Muscle of leg (tissue), 3 donors: ENCODE measurements at regions not wholly inside any gene's neighbourhood (a gene's known extent, or its start where the extent isn't known, plus 50 kb on each side); places are given as distances from the start of the nearest gene placed in this dataset.

Source experiments
- DNase-seq: peaks from one replicate; pipeline ENCODE4 v3.0.0; 2013
- H3K27ac ChIP-seq: one replicate; pipeline ENCODE4 v1.5.1; 2013; ENCODE audit warnings: mild to moderate bottlenecking, low read length, control low read depth
- H3K27me3 ChIP-seq: one replicate; pipeline ENCODE4 v1.6.1; 2013; ENCODE audit warnings: low read length; ENCODE audit not compliant: control insufficient read depth, insufficient read depth
- H3K36me3 ChIP-seq: one replicate; pipeline ENCODE4 v1.6.1; 2013; ENCODE audit warnings: low read length; ENCODE audit not compliant: control insufficient read depth, insufficient read depth
- H3K4me1 ChIP-seq: one replicate; pipeline ENCODE4 v1.6.1; 2013; ENCODE audit warnings: low read length; ENCODE audit not compliant: control insufficient read depth, insufficient read depth
- H3K4me3 ChIP-seq: one replicate; pipeline ENCODE4 v1.5.1; 2013; ENCODE audit warnings: low read length, control low read depth
- H3K9me3 ChIP-seq: replicated peaks from 2 replicates; pipeline ENCODE4 v1.6.1; 2013; ENCODE audit warnings: low read depth, low read length; ENCODE audit not compliant: control insufficient read depth
- WGBS: methylation state at CpG from one replicate; pipeline ENCODE4 v1.1.5; 2013; ENCODE audit warnings: missing lambda C conversion rate; ENCODE audit not compliant: insufficient coverage; 5-methylcytosine and 5-hydroxymethylcytosine counted together

DNA sequence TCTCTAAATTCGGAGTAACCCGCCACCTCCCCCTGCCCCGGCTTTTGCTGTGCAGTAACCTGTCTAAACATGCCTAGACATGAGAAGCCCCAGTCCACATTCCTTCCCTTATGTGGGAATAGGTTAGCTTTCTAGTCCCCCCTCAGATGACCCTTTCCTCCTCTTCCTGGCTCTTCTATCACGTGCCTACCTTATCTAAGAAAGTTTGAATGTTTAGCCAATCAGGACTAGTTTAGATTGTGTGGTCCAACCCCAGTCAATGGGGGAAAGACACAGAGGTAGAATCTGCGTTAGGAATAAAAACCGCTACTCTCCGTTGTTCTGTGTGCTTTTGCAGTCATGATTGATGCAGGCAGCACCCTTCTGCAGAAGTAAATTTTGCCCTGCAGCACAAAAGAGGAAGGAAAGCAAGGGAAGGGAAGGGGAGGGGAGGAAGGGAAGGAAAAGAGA is 69.0 kb upstream of the CD93 start:
- 45% methylated on average over 3 of the region's 7 CpGs for WGBS
- H3K27me3 ChIP-seq, result no peaks in the 10 kb centered on the region
- no peak for DNase-seq
- peaks cover 37% of the 10 kb centered on the region for H3K4me1 ChIP-seq
- H3K9me3 ChIP-seq, result no peaks in the 10 kb centered on the region
- no peak overlapping the region for H3K27ac ChIP-seq
- H3K36me3 ChIP-seq, result no peaks in the 10 kb centered on the region
- no peak overlapping the region for H3K4me3 ChIP-seq

DNA sequence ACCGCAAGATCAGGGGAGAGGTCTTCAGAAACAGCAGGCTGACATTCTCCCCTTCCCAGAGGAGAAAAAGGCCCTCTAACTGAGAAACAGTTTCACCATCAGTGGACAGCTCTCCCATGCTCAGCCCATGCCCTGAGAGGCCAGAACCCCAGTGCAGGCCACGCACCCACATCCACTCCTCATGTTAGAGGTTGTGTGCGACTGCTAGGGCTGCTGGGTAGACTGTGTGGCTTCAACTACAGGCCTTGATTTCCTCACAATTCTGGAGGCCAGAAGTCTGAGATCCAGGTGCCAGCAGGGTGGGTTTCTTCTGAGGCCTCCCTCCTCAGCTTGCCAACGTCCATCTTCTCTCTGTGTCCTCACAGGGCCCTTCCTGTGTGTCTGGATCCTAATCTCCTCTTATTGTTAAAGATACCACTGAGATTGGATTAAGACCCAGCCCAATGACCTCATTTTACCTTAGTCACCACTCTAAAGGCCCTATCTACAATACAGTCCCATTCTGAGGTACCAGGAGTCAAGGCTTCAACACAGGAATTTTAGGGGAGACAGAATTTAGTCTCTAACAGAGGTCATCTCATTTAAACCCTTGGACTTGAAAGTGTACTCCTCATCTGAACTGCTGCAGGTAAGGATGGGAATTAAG is 67.7 kb upstream of the CD93 start:
- DNase-seq, result no peak
- 63% methylated on average over 2 of the region's 4 CpGs for WGBS
- Histone ChIP-seq H3K4me3 (no peak overlapping the region), H3K27ac (no peak overlapping the region), H3K4me1 (peaks cover 30% of the 10 kb centered on the region), H3K36me3 (no peaks in the 10 kb centered on the region), H3K27me3 (no peaks in the 10 kb centered on the region), H3K9me3 (no peaks in the 10 kb centered on the region)

DNA sequence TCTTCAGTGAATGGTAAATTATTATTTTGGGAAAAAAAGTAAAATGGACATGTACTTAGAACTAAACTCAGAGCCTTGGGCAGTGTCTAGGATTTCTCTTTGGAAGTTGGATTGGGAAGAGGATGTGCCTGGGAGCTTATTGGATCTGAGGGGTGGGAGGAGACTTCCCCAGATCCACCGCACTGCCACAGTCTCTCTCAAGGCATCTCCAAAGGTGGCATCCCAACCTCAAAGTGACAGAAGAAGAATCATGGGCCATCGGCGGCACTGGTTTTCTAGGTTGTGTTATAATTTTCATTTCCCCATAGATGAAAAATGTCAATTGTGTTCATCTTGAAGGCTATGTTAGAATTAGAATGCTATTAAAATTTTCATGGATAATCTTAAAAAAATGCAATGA is 66.8 kb upstream of the CD93 start:
- WGBS, result no CpG with 5 or more reads among the region's 3 CpGs
- no peak for DNase-seq
- H3K4me3 ChIP-seq, result no peak overlapping the region
- no peak overlapping the region for H3K27ac ChIP-seq
- no peaks in the 10 kb centered on the region for H3K9me3 ChIP-seq
- H3K27me3 ChIP-seq, result no peaks in the 10 kb centered on the region
- H3K4me1 ChIP-seq, result peaks cover 35% of the 10 kb centered on the region
- H3K36me3 ChIP-seq, result no peaks in the 10 kb centered on the region

DNA sequence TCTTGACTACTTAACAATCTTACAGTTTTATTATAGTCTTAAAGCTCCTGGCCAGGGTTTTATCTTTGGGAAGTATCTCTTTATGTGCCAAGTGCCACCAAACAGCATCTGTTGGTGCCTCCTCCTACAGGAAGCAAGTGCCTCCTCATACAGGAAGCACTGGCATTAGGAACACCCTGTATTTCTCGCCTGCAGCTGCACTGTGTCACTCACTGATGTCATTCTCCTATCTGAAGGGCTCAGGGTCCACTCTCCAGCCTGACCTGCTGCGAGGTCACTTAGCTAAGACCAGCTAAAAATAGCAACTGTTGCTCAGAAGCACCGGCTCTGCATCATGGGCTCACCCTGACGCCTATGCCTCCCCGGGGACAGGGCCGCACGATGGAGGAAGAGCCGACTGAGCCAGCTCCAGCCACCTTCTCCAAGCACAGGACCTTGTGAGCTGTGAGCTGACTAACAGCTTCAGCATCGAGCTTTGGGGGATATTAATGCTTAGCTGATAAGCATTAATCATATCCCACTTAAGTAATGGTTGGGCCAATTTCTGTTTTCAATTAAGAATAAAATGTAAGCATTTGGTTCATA is 66.3 kb upstream of the CD93 start:
- no peaks in the 10 kb centered on the region for H3K36me3 ChIP-seq
- peak; percentile 82 for DNase-seq
- H3K9me3 ChIP-seq, result no peaks in the 10 kb centered on the region
- H3K27ac ChIP-seq, result peak overlapping the region; percentile 35
- WGBS, result 17% methylated on average over 5 of the region's 9 CpGs
- no peaks in the 10 kb centered on the region for H3K27me3 ChIP-seq
- H3K4me1 ChIP-seq, result peaks cover 37% of the 10 kb centered on the region
- H3K4me3 ChIP-seq, result no peak overlapping the region

DNA sequence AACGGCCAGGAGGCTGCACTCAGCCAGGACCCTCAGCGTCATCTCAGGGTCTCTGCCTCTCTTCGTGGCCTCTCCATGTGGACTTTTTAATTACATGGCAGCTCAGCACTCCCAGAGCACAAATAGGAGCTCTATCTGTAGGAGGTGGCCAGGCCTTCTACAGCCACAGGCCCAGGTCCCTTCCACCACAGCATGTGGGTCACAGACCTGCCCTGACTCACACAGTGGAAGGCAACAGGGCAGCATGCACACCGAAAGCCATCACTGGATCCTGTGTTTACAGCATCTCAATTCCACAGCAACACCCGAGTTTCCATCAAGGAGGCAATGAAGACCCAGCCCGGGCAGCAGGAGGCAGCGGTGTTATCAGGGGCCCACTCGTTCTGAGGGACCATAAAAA is 65.8 kb upstream of the CD93 start:
- H3K36me3 ChIP-seq, result no peaks in the 10 kb centered on the region
- H3K4me3 ChIP-seq, result no peak overlapping the region
- H3K4me1 ChIP-seq, result peaks cover 40% of the 10 kb centered on the region
- H3K9me3 ChIP-seq, result no peaks in the 10 kb centered on the region
- DNase-seq, result no peak
- peak overlapping the region; percentile 1 for H3K27ac ChIP-seq
- 64% methylated on average over 5 of the region's 8 CpGs for WGBS
- H3K27me3 ChIP-seq, result no peaks in the 10 kb centered on the region

DNA sequence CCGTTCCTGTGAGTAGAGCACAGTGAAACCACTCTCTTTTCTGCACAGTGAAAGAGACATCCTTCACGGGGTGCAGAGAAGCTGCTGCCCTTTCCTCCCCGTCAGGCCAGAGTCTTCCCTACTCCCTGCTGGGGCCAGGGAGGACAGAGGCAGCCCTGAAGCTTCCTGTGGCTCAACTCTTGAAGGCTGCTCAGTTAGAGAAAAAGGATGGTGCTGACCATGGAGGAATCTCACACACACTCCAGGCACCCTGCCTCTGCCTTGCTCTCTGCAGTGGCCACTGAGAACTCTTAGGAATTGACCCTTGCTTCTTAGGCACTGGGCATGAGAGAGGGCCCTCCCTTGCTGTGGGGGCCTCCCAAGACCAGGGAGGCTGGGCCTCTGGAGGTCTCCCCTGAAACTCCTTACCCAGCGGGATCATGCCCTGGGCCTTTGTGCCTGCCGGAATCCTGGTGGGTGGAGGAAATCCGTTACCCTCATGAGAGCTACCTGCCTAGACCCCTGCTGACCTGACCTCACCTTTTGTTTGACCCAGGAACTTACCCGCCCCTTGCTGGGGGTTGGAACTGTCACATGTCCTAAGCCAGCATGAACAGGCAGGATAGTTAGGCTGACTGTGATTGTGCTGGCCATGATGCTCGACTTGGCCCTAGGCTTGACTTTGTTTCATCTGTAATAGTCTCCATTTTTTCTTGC is 65.0 kb upstream of the CD93 start:
- no peak for DNase-seq
- peaks cover 46% of the 10 kb centered on the region for H3K4me1 ChIP-seq

DNA sequence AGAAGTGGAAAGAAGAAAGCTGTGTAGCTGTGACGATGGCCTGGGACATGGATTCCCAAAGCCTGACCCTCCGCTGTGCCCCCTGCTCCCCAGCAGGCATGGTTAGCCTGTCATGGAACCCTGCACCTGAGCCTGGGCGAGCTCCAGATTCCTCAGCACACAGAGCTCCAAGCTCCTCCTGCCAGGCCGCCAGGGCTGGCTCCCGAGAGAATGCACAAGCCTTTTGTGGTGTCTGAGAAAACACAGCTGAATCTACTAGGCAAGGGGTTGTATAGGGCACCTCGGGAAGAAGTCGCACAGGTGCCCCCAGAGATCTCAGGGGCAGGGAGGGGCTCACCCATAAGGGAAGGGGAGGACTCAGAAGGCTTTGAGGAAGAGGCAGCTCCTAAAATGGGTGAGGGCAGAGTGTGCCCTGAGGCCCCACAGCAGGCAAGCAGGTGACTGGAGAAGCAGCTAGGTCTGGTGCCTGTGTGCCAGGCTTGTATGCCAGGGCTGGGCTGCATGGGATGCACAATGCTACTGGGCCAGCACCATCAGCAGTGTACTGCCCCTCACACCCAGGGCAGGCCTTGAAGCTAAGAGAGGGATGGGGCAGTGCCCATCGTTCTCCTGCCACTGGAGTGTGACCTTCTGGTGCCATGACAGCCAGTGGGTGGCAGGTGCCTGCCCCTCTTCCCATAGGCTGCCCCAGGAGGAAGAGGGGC is 64.3 kb upstream of the CD93 start:
- 69% methylated on average over 7 of the region's 8 CpGs for WGBS
- Histone ChIP-seq H3K27me3 (no peaks in the 10 kb centered on the region), H3K4me1 (peaks cover 47% of the 10 kb centered on the region), H3K9me3 (no peaks in the 10 kb centered on the region), H3K36me3 (no peaks in the 10 kb centered on the region), H3K4me3 (no peak overlapping the region), H3K27ac (no peak overlapping the region)
- no peak for DNase-seq

More for the DNA sequence above, 65.0 kb upstream of the CD93 start:
- H3K36me3 ChIP-seq, result no peaks in the 10 kb centered on the region
- H3K27ac ChIP-seq, result no peak overlapping the region
- H3K9me3 ChIP-seq, result no peaks in the 10 kb centered on the region
- no peaks in the 10 kb centered on the region for H3K27me3 ChIP-seq
- no peak overlapping the region for H3K4me3 ChIP-seq
- 94% methylated on average over 2 of the region's 8 CpGs for WGBS

DNA sequence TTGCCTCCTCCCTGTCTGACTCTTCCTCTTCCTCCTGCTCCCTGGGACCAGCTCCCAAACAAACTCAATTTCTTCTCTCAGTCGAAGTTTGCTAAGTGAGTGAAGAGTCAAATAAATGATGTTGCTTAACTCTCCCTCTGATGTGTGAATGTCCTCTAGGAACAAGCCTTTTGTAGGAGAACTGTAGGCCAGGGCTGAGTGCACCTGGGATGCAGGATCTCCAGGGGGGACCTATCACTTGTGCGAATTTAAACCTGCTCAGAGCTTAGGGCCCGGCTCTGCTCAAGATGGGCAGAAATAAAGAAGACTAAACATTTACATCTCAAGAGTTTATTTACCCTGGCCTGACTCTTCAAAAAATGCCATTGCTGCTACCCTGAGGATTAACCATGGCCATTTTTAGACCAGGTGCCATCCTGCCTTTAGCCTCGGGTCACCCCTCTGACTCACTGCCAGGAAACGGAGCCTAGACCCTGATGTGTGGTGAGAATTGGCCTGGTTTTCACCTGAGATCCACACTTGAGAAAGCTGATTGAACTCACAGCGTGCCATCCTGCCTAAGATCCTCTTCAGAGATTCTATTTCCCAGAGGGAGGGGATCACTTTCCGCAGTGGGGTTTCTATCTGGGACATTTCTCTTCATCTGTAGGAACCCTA is 63.6 kb upstream of the CD93 start:
- Histone ChIP-seq H3K9me3 (no peaks in the 10 kb centered on the region), H3K27me3 (no peaks in the 10 kb centered on the region), H3K27ac (no peak overlapping the region), H3K4me1 (peaks cover 54% of the 10 kb centered on the region), H3K4me3 (no peak overlapping the region), H3K36me3 (no peaks in the 10 kb centered on the region)
- DNase-seq, result no peak
- 82% methylated on average over 3 of the region's 7 CpGs for WGBS

DNA sequence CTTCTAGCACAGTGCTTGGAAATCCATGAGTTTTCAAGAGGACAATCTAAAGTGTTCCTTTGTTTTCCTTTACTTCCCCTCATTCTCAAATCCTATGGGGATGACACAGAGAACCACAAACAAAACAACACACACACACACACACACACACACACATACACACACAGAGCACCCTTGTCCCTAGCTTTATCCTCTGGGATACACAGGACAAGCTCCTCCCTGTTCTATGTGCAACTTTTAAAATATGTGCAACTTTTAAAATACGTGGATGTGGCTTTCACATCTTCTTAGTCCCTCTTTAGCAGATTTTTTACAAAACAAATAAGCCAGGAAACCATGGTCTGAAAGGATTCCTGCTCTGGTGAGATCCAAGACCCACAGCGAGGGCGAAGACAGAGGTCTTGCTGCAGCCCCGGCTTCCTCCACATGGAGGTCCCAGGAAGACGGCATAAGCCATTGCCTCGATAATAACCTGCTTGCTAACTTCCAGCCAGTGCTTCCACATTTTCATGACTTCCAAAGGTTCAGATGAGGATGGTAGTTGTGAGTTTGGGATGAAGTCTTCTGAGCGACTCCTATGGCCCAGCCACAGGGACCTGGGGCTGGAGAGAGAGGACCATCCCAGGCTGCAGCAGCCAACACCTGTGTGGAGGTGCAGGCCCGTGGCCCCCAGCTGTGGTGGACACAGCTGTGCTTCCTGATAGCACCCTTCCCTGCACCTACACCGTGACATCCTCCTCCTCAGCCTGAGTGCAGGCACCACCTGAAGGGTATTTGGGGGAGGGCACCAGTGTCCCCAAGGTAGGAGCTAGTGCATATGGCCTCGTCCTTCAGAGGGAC is 62.8 kb upstream of the CD93 start:
- 80% methylated on average over 2 of the region's 10 CpGs for WGBS
- H3K27me3 ChIP-seq, result no peaks in the 10 kb centered on the region
- no peaks in the 10 kb centered on the region for H3K36me3 ChIP-seq
- H3K4me1 ChIP-seq, result peaks cover 59% of the 10 kb centered on the region
- no peaks in the 10 kb centered on the region for H3K9me3 ChIP-seq
- no peak for DNase-seq
- no peak overlapping the region for H3K27ac ChIP-seq
- no peak overlapping the region for H3K4me3 ChIP-seq
